ENCODE measurements at regions not wholly inside any gene's neighbourhood (a gene's known extent, or its start where the extent isn't known, plus 50 kb on each side); places are given as distances from the start of the nearest gene placed in this dataset.

- no peak for DNase-seq (ENCODE audit: low spot score)
- Histone ChIP-seq H3K9me3 (ENCODE audit: low read length) (no peaks in the 10 kb centered on the region), H2AFZ (ENCODE audit: low read length) (no peak overlapping the region), H3K79me2 (ENCODE audit: insufficient read depth, low read depth, low read length) (no peaks in the 10 kb centered on the region), H3K4me3 (ENCODE audit: low read depth, low read length, poor library complexity, severe bottlenecking) (no peak overlapping the region), H3K36me3 (ENCODE audit: insufficient read depth, low read length) (no peaks in the 10 kb centered on the region), H3K9me2 (ENCODE audit: insufficient read depth, low read length) (no peaks in the 10 kb centered on the region), H4K20me1 (ENCODE audit: insufficient read depth, low read length) (no peaks in the 10 kb centered on the region), H3K27ac (ENCODE audit: low read depth, low read length, poor library complexity, severe bottlenecking) (no peak overlapping the region), H3K4me1 (ENCODE audit: insufficient read depth, low read length, poor library complexity, severe bottlenecking) (no peaks in the 10 kb centered on the region), H3K4me2 (ENCODE audit: low read length) (no peak overlapping the region)
- ChIA-PET CTCF (ENCODE audit: unreplicated experiment) (no interaction called here), POLR2A (interaction anchor here (1.1 kb wide), 1 partner anchor 40 kb away, joined by 3 read pairs; no protein-coding TSS in a partner anchor)
- BruUV-seq (replicated peaks) = no TSS peak
- intact Hi-C loops (cut with micrococcal nuclease; ENCODE audit: unreplicated experiment) = no loop called here
- TF ChIP-seq EZH2phosphoT487 (IDR thresholded peaks at IDR 0.05; ENCODE audit: borderline replicate concordance, low read depth, low read length) (no peak), CTCF (conservative IDR thresholded peaks at IDR 0.05; ENCODE audit: low read length) (no peak)
Measured at GRCh38 chr4:22130741-22131140, 182.2 kb upstream of the KCNIP4 start.

DNA sequence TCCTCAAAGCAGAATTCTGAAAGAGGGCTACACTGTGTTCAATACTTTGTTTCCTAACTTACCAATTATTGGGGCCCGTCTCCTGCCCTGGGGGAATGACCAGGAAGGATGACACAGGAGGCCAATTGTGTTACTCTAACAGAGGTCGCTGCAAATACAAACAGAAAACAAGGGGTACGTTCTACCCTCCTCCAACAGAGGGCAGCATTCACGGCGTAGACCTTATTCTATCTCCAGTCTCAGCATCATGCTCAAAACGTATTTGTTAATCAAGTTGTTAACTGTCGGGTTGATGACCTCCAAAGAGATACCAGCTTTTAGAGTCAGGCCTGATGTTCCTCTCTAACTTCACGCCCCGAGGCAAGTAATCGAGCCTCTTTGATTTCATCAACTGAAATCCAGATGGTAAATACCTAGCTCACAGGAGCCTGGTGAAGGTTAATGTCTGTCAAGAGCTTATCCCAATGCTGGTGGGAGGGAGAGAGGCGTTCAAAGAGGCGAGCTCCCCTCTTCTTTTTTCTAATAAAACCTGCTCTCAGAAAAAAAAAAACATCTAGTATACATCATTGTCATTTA is 181.0 kb upstream of the KCNIP4 start:
- ChIA-PET CTCF (ENCODE audit: unreplicated experiment) (no interaction called here), POLR2A (no interaction called here)
- Histone ChIP-seq H4K20me1 (ENCODE audit: insufficient read depth, low read length) (no peaks in the 10 kb centered on the region), H3K9me3 (ENCODE audit: low read length) (no peaks in the 10 kb centered on the region), H3K79me2 (ENCODE audit: insufficient read depth, low read depth, low read length) (no peaks in the 10 kb centered on the region), H2AFZ (ENCODE audit: low read length) (no peak overlapping the region), H3K27ac (ENCODE audit: low read depth, low read length, poor library complexity, severe bottlenecking) (no peak overlapping the region), H3K4me3 (ENCODE audit: low read depth, low read length, poor library complexity, severe bottlenecking) (no peak overlapping the region), H3K9me2 (ENCODE audit: insufficient read depth, low read length) (no peaks in the 10 kb centered on the region), H3K36me3 (ENCODE audit: insufficient read depth, low read length) (no peaks in the 10 kb centered on the region), H3K4me1 (ENCODE audit: insufficient read depth, low read length, poor library complexity, severe bottlenecking) (no peaks in the 10 kb centered on the region), H3K4me2 (ENCODE audit: low read length) (no peak overlapping the region)
- intact Hi-C loops (cut with micrococcal nuclease; ENCODE audit: unreplicated experiment) = no loop called here
- no peak for DNase-seq (ENCODE audit: low spot score)
- TF ChIP-seq CTCF (conservative IDR thresholded peaks at IDR 0.05; ENCODE audit: low read length) (peak; percentile 60), EZH2phosphoT487 (IDR thresholded peaks at IDR 0.05; ENCODE audit: borderline replicate concordance, low read depth, low read length) (no peak)
- BruUV-seq (replicated peaks) = no TSS peak

DNA sequence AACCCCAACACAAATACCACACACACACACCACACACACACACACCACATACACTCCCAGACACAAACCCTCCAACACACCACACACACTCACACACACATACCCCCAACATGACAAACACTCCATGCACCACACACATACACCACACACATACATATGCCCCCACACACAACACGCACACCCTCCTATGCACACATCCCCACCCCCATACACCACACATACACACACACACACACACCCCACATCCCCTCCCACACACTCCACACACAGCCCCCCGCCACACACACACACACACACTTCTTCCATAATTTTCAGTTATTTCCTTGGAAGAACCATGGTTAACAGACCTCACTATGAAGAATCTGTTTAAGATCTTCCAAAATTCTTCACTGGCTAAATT is 173.5 kb upstream of the KCNIP4 start:
- Histone ChIP-seq H2AFZ (ENCODE audit: low read length) (no peak overlapping the region), H3K9me2 (ENCODE audit: insufficient read depth, low read length) (no peaks in the 10 kb centered on the region), H3K4me2 (ENCODE audit: low read length) (no peak overlapping the region), H4K20me1 (ENCODE audit: insufficient read depth, low read length) (no peaks in the 10 kb centered on the region), H3K79me2 (ENCODE audit: insufficient read depth, low read depth, low read length) (no peaks in the 10 kb centered on the region), H3K9me3 (ENCODE audit: low read length) (no peaks in the 10 kb centered on the region), H3K4me3 (ENCODE audit: low read depth, low read length, poor library complexity, severe bottlenecking) (no peak overlapping the region), H3K36me3 (ENCODE audit: insufficient read depth, low read length) (no peaks in the 10 kb centered on the region), H3K4me1 (ENCODE audit: insufficient read depth, low read length, poor library complexity, severe bottlenecking) (no peaks in the 10 kb centered on the region), H3K27ac (ENCODE audit: low read depth, low read length, poor library complexity, severe bottlenecking) (no peak overlapping the region)
- no peak for DNase-seq (ENCODE audit: low spot score)
- intact Hi-C loops (cut with micrococcal nuclease; ENCODE audit: unreplicated experiment) = no loop called here
- CTCF ChIA-PET (ENCODE audit: unreplicated experiment) = no interaction called here
- TF ChIP-seq CTCF (conservative IDR thresholded peaks at IDR 0.05; ENCODE audit: low read length) (no peak), EZH2phosphoT487 (IDR thresholded peaks at IDR 0.05; ENCODE audit: borderline replicate concordance, low read depth, low read length) (no peak)
- POLR2A ChIA-PET = interaction anchor here (0.6 kb wide), 1 partner anchor 406 kb away, joined by 3 read pairs; no protein-coding TSS in a partner anchor
- BruUV-seq (replicated peaks) = no TSS peak
